SHP77 treated with DMSO at 0.1 percent for 48 hours (cell line): ENCODE measurements at regions not wholly inside any gene's neighbourhood (a gene's known extent, or its start where the extent isn't known, plus 50 kb on each side); places are given as distances from the start of the nearest gene placed in this dataset.
"Not testable (repeated sequence)": the region's sequence is repeated elsewhere in the genome, so short reads cannot be mapped to it uniquely, and the experiment has no call there.

Experiments used
- DNase-seq: peaks from one replicate; lab custom pipeline; 2025; lab: John Stamatoyannopoulos, UW

GRCh38 chr13:110045202-110045601, 258.8 kb upstream of the IRS2 start:
- no peak for DNase-seq

GRCh38 chr13:110044551-110045111, 258.2 kb upstream of the IRS2 start:
- no peak for DNase-seq

- no peak for DNase-seq
Measured at GRCh38 chr13:110042253-110042950, 256.0 kb upstream of the IRS2 start.

- not testable (repeated sequence) for DNase-seq
Measured at GRCh38 chr13:110041638-110042037, 255.3 kb upstream of the IRS2 start.

- DNase-seq, result no peak
Measured at GRCh38 chr13:110037925-110038573, 251.7 kb upstream of the IRS2 start.

- DNase-seq, result no peak
Measured at GRCh38 chr13:110036060-110036459, 249.7 kb upstream of the IRS2 start.

- no peak for DNase-seq
Measured at GRCh38 chr13:110034031-110034549, 247.7 kb upstream of the IRS2 start.

- no peak for DNase-seq
Measured at GRCh38 chr13:110032969-110033368, 246.6 kb upstream of the IRS2 start.

- no peak for DNase-seq
Measured at GRCh38 chr13:110030394-110030928, 244.1 kb upstream of the IRS2 start.

GRCh38 chr13:110028838-110029621, 242.6 kb upstream of the IRS2 start:
- no peak for DNase-seq

- DNase-seq, result no peak
Measured at GRCh38 chr13:110028311-110028710, 241.9 kb upstream of the IRS2 start.

- DNase-seq, result no peak
Measured at GRCh38 chr13:110027470-110028240, 241.3 kb upstream of the IRS2 start.

- no peak for DNase-seq
Measured at GRCh38 chr13:110024645-110024980, 238.2 kb upstream of the IRS2 start.

- peak; percentile 15 for DNase-seq
Measured at GRCh38 chr13:110023729-110024644, 237.6 kb upstream of the IRS2 start.

GRCh38 chr13:110018009-110018408, 231.6 kb upstream of the IRS2 start:
- no peak for DNase-seq

GRCh38 chr13:110017379-110017778, 231.0 kb upstream of the IRS2 start:
- DNase-seq, result no peak

GRCh38 chr13:110015253-110015652, 228.9 kb upstream of the IRS2 start:
- peak; percentile 74 for DNase-seq

- peak; percentile 99 for DNase-seq
Measured at GRCh38 chr13:110014719-110015118, 228.3 kb upstream of the IRS2 start.

GRCh38 chr13:110012102-110012739, 225.8 kb upstream of the IRS2 start:
- DNase-seq, result no peak
